ENCODE measurements at regions not wholly inside any gene's neighbourhood (a gene's known extent, or its start where the extent isn't known, plus 50 kb on each side); places are given as distances from the start of the nearest gene placed in this dataset.
"Not testable (repeated sequence)": the region's sequence is repeated elsewhere in the genome, so short reads cannot be mapped to it uniquely, and the experiment has no call there.

DNA sequence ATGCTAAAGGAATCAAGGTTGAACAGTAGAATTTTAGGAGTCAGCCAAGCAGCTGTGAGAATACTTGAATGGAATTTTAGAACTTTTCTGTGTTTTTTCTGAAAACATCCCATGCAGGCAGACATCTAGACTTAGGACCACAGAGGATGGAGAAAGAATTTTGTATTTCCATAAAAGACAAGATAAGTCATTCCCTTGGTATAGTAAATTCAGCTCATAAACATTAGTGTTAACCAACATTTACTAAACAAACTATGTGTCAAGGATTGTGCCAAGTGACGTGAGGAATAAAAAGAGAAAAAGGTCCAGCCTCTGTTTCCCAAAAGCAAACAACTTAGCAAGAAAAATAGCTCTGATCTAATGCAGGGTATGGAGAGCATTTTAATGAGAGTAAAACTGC is 210.2 kb upstream of the NR5A2 start:
- TF ChIP-seq, protein P1, sequence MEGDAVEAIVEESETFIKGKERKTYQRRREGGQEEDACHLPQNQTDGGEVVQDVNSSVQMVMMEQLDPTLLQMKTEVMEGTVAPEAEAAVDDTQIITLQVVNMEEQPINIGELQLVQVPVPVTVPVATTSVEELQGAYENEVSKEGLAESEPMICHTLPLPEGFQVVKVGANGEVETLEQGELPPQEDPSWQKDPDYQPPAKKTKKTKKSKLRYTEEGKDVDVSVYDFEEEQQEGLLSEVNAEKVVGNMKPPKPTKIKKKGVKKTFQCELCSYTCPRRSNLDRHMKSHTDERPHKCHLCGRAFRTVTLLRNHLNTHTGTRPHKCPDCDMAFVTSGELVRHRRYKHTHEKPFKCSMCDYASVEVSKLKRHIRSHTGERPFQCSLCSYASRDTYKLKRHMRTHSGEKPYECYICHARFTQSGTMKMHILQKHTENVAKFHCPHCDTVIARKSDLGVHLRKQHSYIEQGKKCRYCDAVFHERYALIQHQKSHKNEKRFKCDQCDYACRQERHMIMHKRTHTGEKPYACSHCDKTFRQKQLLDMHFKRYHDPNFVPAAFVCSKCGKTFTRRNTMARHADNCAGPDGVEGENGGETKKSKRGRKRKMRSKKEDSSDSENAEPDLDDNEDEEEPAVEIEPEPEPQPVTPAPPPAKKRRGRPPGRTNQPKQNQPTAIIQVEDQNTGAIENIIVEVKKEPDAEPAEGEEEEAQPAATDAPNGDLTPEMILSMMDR (IDR thresholded peaks at IDR 0.05; ENCODE audit: low read depth, low read length, missing control alignments): no peak
- DNase-seq (ENCODE audit: low read depth): no peak
- in situ Hi-C loops (cut with HindIII; ENCODE audit: low sequenced_read_pairs): no loop called here
- H3K4me3 ChIP-seq (ENCODE audit: low read depth, low read length): no peak overlapping the region

GRCh38 chr1:199821029-199821779 is 206.3 kb upstream of the NR5A2 start:
- TF ChIP-seq, protein P1 (IDR thresholded peaks at IDR 0.05; ENCODE audit: low read depth, low read length, missing control alignments): no peak
- DNase-seq (ENCODE audit: low read depth): no peak
- H3K4me3 ChIP-seq (ENCODE audit: low read depth, low read length): no peak overlapping the region
- in situ Hi-C loops (cut with HindIII; ENCODE audit: low sequenced_read_pairs): no loop called here

DNA sequence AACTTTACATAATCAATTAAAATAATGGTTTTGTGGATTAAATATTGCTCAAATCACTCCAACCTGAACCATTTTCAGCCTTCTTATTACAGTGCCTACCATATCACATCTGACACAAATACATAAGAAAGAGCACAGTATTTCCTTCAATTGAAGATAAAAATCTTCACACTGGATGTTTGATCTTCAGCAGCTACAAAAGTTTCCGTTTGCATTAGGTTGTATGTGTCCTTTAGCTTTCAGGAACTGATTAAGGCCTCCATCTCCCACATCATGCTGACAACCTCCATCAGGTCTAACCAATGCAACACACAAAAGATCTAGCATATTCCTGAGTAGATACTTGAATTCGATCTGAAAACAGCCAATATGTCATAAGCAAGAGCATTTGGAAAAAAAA is 195.1 kb upstream of the NR5A2 start:
- no peak for DNase-seq (ENCODE audit: low read depth)
- in situ Hi-C loops (cut with HindIII; ENCODE audit: low sequenced_read_pairs): no loop called here
- TF ChIP-seq, protein P1 (IDR thresholded peaks at IDR 0.05; ENCODE audit: low read depth, low read length, missing control alignments): no peak
- H3K4me3 ChIP-seq (ENCODE audit: low read depth, low read length): no peak overlapping the region

DNA sequence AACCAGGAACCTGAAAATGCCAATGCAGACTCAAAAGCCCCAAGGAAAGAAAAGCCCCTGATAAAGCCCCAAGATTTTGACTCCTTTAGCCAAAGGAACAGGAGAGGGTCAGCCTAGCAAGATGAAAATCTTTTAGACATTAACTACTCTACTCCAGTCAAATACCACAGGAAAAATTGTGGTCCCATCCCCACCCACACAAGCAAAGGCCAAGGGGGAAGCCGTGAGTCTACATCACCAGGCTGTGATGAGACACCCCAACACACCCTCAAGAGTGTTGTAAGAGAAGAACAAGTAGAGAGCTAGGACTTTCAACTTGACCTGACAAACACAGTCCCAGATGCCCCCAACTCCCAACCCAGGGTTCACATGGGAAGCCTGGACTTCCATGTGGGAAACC is 192.8 kb upstream of the NR5A2 start:
- DNase-seq (ENCODE audit: low read depth): no peak
- in situ Hi-C loops (cut with HindIII; ENCODE audit: low sequenced_read_pairs): no loop called here
- H3K4me3 ChIP-seq (ENCODE audit: low read depth, low read length): no peak overlapping the region
- TF ChIP-seq, protein P1 (IDR thresholded peaks at IDR 0.05; ENCODE audit: low read depth, low read length, missing control alignments): no peak

- TF ChIP-seq, protein P1 (IDR thresholded peaks at IDR 0.05; ENCODE audit: low read depth, low read length, missing control alignments): no peak
- H3K4me3 ChIP-seq (ENCODE audit: low read depth, low read length): no peak overlapping the region
- in situ Hi-C loops (cut with HindIII; ENCODE audit: low sequenced_read_pairs): no loop called here
- DNase-seq (ENCODE audit: low read depth): no peak
These were observed 191.1 kb upstream of the NR5A2 start for GRCh38 chr1:199836430-199836829.

DNA sequence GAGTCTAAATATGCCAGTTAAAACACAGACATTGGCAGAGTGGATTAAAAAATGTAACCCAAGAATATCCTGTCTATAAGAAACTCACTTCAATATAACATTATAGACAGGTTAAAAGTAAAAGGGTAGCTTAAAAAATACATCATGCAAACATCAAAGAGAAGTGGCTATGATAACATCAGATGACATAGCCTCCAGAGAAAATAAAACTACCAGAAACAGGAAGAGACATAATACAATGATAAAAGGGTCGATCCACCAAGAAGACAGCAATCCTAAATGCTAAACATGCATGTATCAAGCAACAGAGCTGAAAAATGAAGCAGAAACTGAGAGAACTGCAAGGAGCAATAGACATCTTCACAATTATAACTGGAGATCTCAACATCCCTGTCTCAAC is 190.2 kb upstream of the NR5A2 start:
- no peak for DNase-seq (ENCODE audit: low read depth)
- in situ Hi-C loops (cut with HindIII; ENCODE audit: low sequenced_read_pairs): no loop called here

DNA sequence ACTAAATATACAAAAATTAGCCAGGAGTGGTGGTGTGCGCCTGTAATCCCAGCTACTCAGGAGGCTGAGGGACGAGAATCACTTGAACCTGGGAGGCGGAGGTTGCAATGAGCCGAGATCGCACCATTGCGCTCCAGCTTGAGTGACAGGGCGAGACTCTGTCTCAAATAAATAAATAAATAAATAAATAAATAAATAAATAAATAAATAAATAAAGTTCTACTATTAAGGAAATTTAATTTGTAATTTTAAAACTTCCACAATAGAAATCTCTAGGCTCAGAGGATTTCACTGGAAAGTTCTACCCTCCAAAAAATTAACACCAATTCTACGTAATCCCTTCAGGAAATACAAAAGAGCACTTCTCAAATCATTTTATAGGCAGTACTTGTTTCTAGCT is 187.9 kb upstream of the NR5A2 start:
- in situ Hi-C loops (cut with HindIII; ENCODE audit: low sequenced_read_pairs); H3K4me3 ChIP-seq (ENCODE audit: low read depth, low read length); DNase-seq (ENCODE audit: low read depth): not testable (repeated sequence)

More for the DNA sequence above, 190.2 kb upstream of the NR5A2 start:
- H3K4me3 ChIP-seq (ENCODE audit: low read depth, low read length): no peak overlapping the region
- TF ChIP-seq, protein P1 (IDR thresholded peaks at IDR 0.05; ENCODE audit: low read depth, low read length, missing control alignments): no peak

DNA sequence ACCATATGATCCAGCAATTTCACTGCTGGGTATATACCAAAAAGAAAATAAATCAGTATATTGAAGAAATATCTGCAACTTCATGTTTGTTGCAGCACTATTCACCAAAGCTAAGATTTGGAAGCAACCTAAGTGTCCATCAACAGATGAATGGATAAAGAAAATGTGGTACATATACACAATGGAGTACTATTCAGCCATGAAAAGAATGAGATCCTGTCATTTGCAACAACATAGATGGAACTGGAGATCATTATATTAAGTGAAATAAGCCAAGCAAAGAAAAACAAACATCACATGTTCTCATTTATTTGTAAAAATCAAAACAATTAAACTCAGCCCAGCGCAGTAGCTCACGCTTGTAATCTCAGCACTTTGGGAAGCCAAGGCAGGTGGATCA is 184.4 kb upstream of the NR5A2 start:
- H3K4me3 ChIP-seq (ENCODE audit: low read depth, low read length); in situ Hi-C loops (cut with HindIII; ENCODE audit: low sequenced_read_pairs); DNase-seq (ENCODE audit: low read depth): not testable (repeated sequence)
